SK-N-SH treated with all-trans-retinoic acid at 6 μM for 48 hours (cell line): ENCODE measurements at regions not wholly inside any gene's neighbourhood (a gene's known extent, or its start where the extent isn't known, plus 50 kb on each side); places are given as distances from the start of the nearest gene placed in this dataset.

Source experiments
- ARNTL ChIP-seq: fragments of 450-650 bp; formaldehyde crosslinking; IDR thresholded peaks from 2 replicates; pipeline ENCODE4 v1.5.0; 2020; ENCODE audit warnings: low read depth, mild to moderate bottlenecking, moderate library complexity, borderline replicate concordance
- CSDC2 ChIP-seq: fragments of 250-450 bp; sonication (Bioruptor Pico); IDR thresholded peaks from 2 replicates; pipeline ENCODE4 v1.5.0; 2020; ENCODE audit warnings: mild to moderate bottlenecking, moderate library complexity
- GLIS3 ChIP-seq: fragments of 250-450 bp; sonication (Bioruptor Pico); IDR thresholded peaks from 2 replicates; pipeline ENCODE4 v1.5.0; 2020; ENCODE audit warnings: mild to moderate bottlenecking, moderate library complexity
- OSR1 ChIP-seq: fragments of 250-450 bp; sonication (Bioruptor Pico); IDR thresholded peaks from 2 replicates; pipeline ENCODE4 v1.8.0; 2022; ENCODE audit warnings: moderate library complexity, mild to moderate bottlenecking, inconsistent platforms
- PATZ1 ChIP-seq: fragments of 250-450 bp; sonication (Bioruptor Pico); IDR thresholded peaks from 2 replicates; pipeline ENCODE4 v1.8.0; 2020; ENCODE audit warnings: mild to moderate bottlenecking, moderate library complexity, borderline replicate concordance
- RARB ChIP-seq: fragments of 250-450 bp; sonication (Bioruptor Pico); IDR thresholded peaks from 2 replicates; pipeline ENCODE4 v1.8.0; 2021; ENCODE audit warnings: mild to moderate bottlenecking, moderate library complexity
- ZFP30 ChIP-seq: fragments of 450-650 bp; formaldehyde crosslinking; IDR thresholded peaks from 2 replicates; pipeline ENCODE4 v1.5.0; 2022; ENCODE audit warnings: mild to moderate bottlenecking, moderate library complexity
- ZNF70 ChIP-seq: fragments of 450-650 bp; formaldehyde crosslinking; IDR thresholded peaks from 2 replicates; pipeline ENCODE4 v1.5.0; 2020; ENCODE audit warnings: mild to moderate bottlenecking, moderate library complexity
- TF ChIP-seq, protein P1 (sequence below): fragments of 250-450 bp; sonication (Bioruptor Pico); IDR thresholded peaks from 2 replicates; pipeline ENCODE4 v1.8.0; 2021; ENCODE audit warnings: low read depth, mild to moderate bottlenecking, moderate library complexity, borderline replicate concordance
- TF ChIP-seq, protein P2 (sequence below): fragments of 250-450 bp; sonication (Bioruptor Pico); IDR thresholded peaks from 2 replicates; pipeline ENCODE4 v1.5.1; 2020; ENCODE audit warnings: low read depth, mild to moderate bottlenecking, moderate library complexity
- TF ChIP-seq, protein P3 (sequence below): fragments of 250-450 bp; sonication (Bioruptor Pico); IDR thresholded peaks from 2 replicates; pipeline ENCODE4 v1.5.0; 2020; ENCODE audit warnings: mild to moderate bottlenecking, moderate library complexity

- TF ChIP-seq, protein P1, sequence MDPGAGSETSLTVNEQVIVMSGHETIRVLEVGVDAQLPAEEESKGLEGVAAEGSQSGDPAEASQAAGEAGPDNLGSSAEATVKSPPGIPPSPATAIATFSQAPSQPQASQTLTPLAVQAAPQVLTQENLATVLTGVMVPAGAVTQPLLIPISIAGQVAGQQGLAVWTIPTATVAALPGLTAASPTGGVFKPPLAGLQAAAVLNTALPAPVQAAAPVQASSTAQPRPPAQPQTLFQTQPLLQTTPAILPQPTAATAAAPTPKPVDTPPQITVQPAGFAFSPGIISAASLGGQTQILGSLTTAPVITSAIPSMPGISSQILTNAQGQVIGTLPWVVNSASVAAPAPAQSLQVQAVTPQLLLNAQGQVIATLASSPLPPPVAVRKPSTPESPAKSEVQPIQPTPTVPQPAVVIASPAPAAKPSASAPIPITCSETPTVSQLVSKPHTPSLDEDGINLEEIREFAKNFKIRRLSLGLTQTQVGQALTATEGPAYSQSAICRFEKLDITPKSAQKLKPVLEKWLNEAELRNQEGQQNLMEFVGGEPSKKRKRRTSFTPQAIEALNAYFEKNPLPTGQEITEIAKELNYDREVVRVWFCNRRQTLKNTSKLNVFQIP = no peak
- TF ChIP-seq ARNTL = no peak
- no peak for TF ChIP-seq OSR1 (CRISPR knock-in tag)
- TF ChIP-seq CSDC2 = no peak
- no peak for TF ChIP-seq RARB
- no peak for TF ChIP-seq PATZ1 (CRISPR knock-in tag)
- TF ChIP-seq, protein P2, sequence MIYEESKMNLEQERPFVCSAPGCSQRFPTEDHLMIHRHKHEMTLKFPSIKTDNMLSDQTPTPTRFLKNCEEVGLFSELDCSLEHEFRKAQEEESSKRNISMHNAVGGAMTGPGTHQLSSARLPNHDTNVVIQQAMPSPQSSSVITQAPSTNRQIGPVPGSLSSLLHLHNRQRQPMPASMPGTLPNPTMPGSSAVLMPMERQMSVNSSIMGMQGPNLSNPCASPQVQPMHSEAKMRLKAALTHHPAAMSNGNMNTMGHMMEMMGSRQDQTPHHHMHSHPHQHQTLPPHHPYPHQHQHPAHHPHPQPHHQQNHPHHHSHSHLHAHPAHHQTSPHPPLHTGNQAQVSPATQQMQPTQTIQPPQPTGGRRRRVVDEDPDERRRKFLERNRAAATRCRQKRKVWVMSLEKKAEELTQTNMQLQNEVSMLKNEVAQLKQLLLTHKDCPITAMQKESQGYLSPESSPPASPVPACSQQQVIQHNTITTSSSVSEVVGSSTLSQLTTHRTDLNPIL = no peak
- TF ChIP-seq, protein P3, sequence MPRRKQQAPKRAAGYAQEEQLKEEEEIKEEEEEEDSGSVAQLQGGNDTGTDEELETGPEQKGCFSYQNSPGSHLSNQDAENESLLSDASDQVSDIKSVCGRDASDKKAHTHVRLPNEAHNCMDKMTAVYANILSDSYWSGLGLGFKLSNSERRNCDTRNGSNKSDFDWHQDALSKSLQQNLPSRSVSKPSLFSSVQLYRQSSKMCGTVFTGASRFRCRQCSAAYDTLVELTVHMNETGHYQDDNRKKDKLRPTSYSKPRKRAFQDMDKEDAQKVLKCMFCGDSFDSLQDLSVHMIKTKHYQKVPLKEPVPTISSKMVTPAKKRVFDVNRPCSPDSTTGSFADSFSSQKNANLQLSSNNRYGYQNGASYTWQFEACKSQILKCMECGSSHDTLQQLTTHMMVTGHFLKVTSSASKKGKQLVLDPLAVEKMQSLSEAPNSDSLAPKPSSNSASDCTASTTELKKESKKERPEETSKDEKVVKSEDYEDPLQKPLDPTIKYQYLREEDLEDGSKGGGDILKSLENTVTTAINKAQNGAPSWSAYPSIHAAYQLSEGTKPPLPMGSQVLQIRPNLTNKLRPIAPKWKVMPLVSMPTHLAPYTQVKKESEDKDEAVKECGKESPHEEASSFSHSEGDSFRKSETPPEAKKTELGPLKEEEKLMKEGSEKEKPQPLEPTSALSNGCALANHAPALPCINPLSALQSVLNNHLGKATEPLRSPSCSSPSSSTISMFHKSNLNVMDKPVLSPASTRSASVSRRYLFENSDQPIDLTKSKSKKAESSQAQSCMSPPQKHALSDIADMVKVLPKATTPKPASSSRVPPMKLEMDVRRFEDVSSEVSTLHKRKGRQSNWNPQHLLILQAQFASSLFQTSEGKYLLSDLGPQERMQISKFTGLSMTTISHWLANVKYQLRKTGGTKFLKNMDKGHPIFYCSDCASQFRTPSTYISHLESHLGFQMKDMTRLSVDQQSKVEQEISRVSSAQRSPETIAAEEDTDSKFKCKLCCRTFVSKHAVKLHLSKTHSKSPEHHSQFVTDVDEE (CRISPR knock-in tag) = no peak
- TF ChIP-seq GLIS3 (CRISPR knock-in tag) = no peak
- no peak for TF ChIP-seq ZFP30 (CRISPR knock-in tag)
- no peak for TF ChIP-seq ZNF70 (CRISPR knock-in tag)
Observed at GRCh38 chr6:144581812-144582537, 296.8 kb downstream of the UTRN start.
